ENCODE measurements at regions not wholly inside any gene's neighbourhood (a gene's known extent, or its start where the extent isn't known, plus 50 kb on each side); places are given as distances from the start of the nearest gene placed in this dataset.

- no peak overlapping the region for H3K4me3 ChIP-seq (ENCODE audit: low read depth, low read length)
- H3K9me3 ChIP-seq, result no peaks in the 10 kb centered on the region
- no peak for TF ChIP-seq CTCF (IDR thresholded peaks at IDR 0.05; ENCODE audit: low read depth, low read length)
- no peak for DNase-seq
- H3K27me3 ChIP-seq, result no peaks in the 10 kb centered on the region
- no peaks in the 10 kb centered on the region for H3K4me1 ChIP-seq
- H3K36me3 ChIP-seq, result no peaks in the 10 kb centered on the region
These were observed 266.0 kb upstream of the SOX4 start for GRCh38 chr6:21327326-21328112.

- Histone ChIP-seq H3K36me3 (no peaks in the 10 kb centered on the region), H3K27me3 (no peaks in the 10 kb centered on the region), H3K4me1 (no peaks in the 10 kb centered on the region), H3K9me3 (no peaks in the 10 kb centered on the region), H3K4me3 (ENCODE audit: low read depth, low read length) (no peak overlapping the region)
- no peak for DNase-seq
- no peak for TF ChIP-seq CTCF (IDR thresholded peaks at IDR 0.05; ENCODE audit: low read depth, low read length)
These were observed 262.3 kb upstream of the SOX4 start for GRCh38 chr6:21331235-21331634.

GRCh38 chr6:21332077-21332476 is 261.5 kb upstream of the SOX4 start:
- Histone ChIP-seq H3K4me1 (no peaks in the 10 kb centered on the region), H3K4me3 (ENCODE audit: low read depth, low read length) (no peak overlapping the region), H3K27me3 (no peaks in the 10 kb centered on the region), H3K36me3 (no peaks in the 10 kb centered on the region), H3K9me3 (no peaks in the 10 kb centered on the region)
- no peak for DNase-seq
- 0 out of 2 replicates have a peak, but pooled peaks have one; percentile 2 for TF ChIP-seq CTCF (IDR thresholded peaks at IDR 0.05; ENCODE audit: low read depth, low read length)

- no peak for DNase-seq
- Histone ChIP-seq H3K9me3 (no peaks in the 10 kb centered on the region), H3K4me1 (no peaks in the 10 kb centered on the region), H3K36me3 (no peaks in the 10 kb centered on the region), H3K4me3 (ENCODE audit: low read depth, low read length) (no peak overlapping the region), H3K27me3 (no peaks in the 10 kb centered on the region)
- no peak for TF ChIP-seq CTCF (IDR thresholded peaks at IDR 0.05; ENCODE audit: low read depth, low read length)
These were observed 260.9 kb upstream of the SOX4 start for GRCh38 chr6:21332660-21333059.

- no peaks in the 10 kb centered on the region for H3K27me3 ChIP-seq
- H3K36me3 ChIP-seq, result no peaks in the 10 kb centered on the region
- H3K9me3 ChIP-seq, result no peaks in the 10 kb centered on the region
- TF ChIP-seq CTCF (IDR thresholded peaks at IDR 0.05; ENCODE audit: low read depth, low read length), result no peak
- no peaks in the 10 kb centered on the region for H3K4me1 ChIP-seq
- DNase-seq, result no peak
- H3K4me3 ChIP-seq (ENCODE audit: low read depth, low read length), result no peak overlapping the region
These were observed 259.8 kb upstream of the SOX4 start for GRCh38 chr6:21333715-21334114.

- DNase-seq, result no peak
- H3K36me3 ChIP-seq, result no peaks in the 10 kb centered on the region
- H3K4me3 ChIP-seq (ENCODE audit: low read depth, low read length), result no peak overlapping the region
- no peaks in the 10 kb centered on the region for H3K9me3 ChIP-seq
- TF ChIP-seq CTCF (IDR thresholded peaks at IDR 0.05; ENCODE audit: low read depth, low read length), result no peak
- no peaks in the 10 kb centered on the region for H3K27me3 ChIP-seq
- no peaks in the 10 kb centered on the region for H3K4me1 ChIP-seq
These were observed 258.9 kb upstream of the SOX4 start for GRCh38 chr6:21334651-21335050.

All from BE2C (cell line).